HCT116 (cell line): ENCODE measurements at regions not wholly inside any gene's neighbourhood (a gene's known extent, or its start where the extent isn't known, plus 50 kb on each side); places are given as distances from the start of the nearest gene placed in this dataset.

Source experiments
- POLR2A ChIP-seq: IDR thresholded peaks from 2 replicates; pipeline ENCODE4 v1.7.0; 2011; ENCODE audit warnings: borderline replicate concordance; ENCODE audit not compliant: insufficient read depth, insufficient read length; ENCODE audit errors: extremely low read depth
- SP1 ChIP-seq: IDR thresholded peaks from 2 replicates; pipeline ENCODE4 v1.6.1; 2012; ENCODE audit warnings: low read depth

- TF ChIP-seq SP1: no peak
- no peak for TF ChIP-seq POLR2A
Observed at GRCh38 chrX:18051690-18052089, 169.0 kb downstream of the BEND2 start.
